IPS-18c (cell line): ENCODE measurements at regions not wholly inside any gene's neighbourhood (a gene's known extent, or its start where the extent isn't known, plus 50 kb on each side); places are given as distances from the start of the nearest gene placed in this dataset.

ENCODE experiments used
- H3K4me3 ChIP-seq: 2 replicates; pipeline ENCODE4 v1.7.0; 2013; ENCODE audit warnings: low read depth, mild to moderate bottlenecking, low read length, moderate library complexity; ENCODE audit not compliant: insufficient read depth
- H3K9me3 ChIP-seq: one replicate; pipeline ENCODE4 v1.6.1; 2013; ENCODE audit warnings: mild to moderate bottlenecking, low read length, moderate library complexity; ENCODE audit not compliant: control insufficient read depth, insufficient read depth

GRCh38 chr11:116200564-116200963, 572.2 kb downstream of the BUD13 start:
- H3K4me3 ChIP-seq: no peak overlapping the region
- H3K9me3 ChIP-seq: no peaks in the 10 kb centered on the region

GRCh38 chr11:116199182-116199581, 573.6 kb downstream of the BUD13 start:
- no peak overlapping the region for H3K4me3 ChIP-seq
- no peaks in the 10 kb centered on the region for H3K9me3 ChIP-seq

GRCh38 chr11:116194156-116194904, 578.5 kb downstream of the BUD13 start:
- Histone ChIP-seq H3K4me3 (peak overlapping the region; percentile 67), H3K9me3 (no peaks in the 10 kb centered on the region)

- Histone ChIP-seq H3K4me3 (peak overlapping the region; percentile 67), H3K9me3 (no peaks in the 10 kb centered on the region)
Measured at GRCh38 chr11:116193321-116194131, 579.3 kb downstream of the BUD13 start.

- H3K4me3 ChIP-seq: peak overlapping the region; percentile 67
- no peaks in the 10 kb centered on the region for H3K9me3 ChIP-seq
Measured at GRCh38 chr11:116192509-116193210, 580.1 kb downstream of the BUD13 start.

DNA sequence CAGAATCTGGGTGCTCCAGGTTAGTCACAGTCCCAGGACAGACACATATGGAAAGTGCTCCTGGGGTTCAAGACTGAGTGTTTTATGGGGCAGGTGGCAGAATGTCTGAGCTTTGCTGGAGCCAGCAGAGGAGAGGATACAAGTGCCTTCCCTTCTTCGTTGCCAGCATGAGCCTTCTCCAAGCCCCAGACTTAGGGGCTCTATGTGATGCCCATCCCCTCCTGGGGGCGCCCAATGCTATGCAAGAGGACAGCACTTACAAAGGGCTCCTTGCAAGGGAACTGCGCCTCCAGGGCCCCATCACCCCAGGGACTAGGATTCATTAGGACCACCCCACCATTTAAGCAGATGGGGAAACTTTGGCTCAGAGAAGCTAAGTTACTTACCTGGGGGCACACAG, 581.9 kb downstream of the BUD13 start:
- no peaks in the 10 kb centered on the region for H3K9me3 ChIP-seq

DNA sequence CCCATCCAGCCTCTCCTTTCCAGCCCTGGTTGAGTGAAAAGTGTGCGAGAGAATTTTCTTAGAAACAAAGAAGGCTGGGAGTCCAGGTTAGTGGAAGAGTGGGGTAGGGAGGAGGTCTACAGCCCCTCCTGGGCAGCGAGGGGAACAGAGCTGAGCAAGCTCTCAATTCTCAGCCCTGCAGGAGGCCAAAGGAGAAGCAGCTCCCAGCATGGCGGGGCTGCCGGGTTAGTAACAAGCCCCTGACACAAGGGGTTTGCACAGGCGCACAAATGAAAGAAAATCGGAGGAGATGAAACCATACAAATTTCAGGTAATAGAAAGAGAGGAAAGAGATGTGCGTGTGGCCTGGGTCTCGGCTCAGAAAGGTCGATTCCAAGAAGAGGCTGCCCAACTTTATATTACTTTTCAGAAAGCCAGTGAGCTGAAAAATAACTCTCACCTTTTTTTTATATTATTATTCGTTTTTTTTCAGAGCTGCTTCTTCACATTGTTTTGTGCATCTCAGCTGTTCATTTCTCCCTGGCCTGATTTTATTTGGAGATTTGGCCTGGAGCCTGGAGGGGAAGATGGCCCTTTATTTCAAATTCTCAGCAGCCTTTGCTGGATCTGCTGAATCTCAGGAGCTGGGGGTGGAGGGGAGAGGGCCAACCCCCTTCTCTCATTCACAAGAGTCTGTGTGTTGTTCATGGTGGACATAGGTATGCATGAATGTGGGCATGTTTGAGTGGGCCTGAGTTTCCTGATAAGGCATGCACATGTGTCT, 583.2 kb downstream of the BUD13 start:
- Histone ChIP-seq H3K4me3 (no peak overlapping the region), H3K9me3 (no peaks in the 10 kb centered on the region)

More for the DNA sequence above, 581.9 kb downstream of the BUD13 start:
- no peak overlapping the region for H3K4me3 ChIP-seq

DNA sequence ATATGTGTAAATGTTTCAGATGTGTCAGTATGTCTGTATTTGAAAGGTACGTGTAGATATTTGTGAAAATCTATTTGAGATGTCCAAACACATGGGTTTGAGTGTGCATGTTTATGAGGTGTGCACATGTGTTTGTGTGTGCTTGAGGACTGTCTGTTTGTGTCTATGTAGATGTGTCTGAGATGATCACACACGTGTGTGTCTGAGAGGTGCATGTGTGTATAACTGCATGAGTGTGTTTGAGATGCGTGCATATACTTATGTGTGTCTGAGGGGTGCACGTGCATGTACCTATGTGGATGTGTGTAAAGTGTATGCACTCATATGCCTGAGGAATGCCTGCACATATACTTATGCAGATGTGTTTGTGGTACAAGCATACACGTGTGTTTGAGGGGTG, 584.4 kb downstream of the BUD13 start:
- H3K9me3 ChIP-seq: no peaks in the 10 kb centered on the region
- no peak overlapping the region for H3K4me3 ChIP-seq

DNA sequence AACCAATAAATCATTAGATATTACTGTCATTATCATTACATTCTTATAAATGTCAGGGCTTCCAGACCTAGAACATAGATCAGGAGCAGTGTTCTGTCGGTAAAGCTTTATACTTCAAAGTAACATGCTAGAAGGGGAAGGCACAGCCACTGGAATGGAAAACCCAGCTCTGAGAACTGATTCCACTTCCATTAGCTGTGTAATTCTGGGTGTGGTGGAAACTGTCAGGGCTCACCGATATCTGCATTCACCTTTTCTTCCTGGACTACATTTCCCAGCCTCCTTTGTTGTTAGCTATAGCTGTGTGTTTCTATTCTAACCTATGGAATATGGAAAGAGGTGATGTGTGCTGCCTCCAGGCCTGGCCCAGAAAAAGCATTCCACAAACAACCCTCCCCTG, 585.8 kb downstream of the BUD13 start:
- Histone ChIP-seq H3K4me3 (no peak overlapping the region), H3K9me3 (no peaks in the 10 kb centered on the region)

- H3K9me3 ChIP-seq: no peaks in the 10 kb centered on the region
Measured at GRCh38 chr11:116185551-116185950, 587.2 kb downstream of the BUD13 start.

GRCh38 chr11:116184763-116185162, 588.0 kb downstream of the BUD13 start:
- H3K9me3 ChIP-seq: no peaks in the 10 kb centered on the region
- H3K4me3 ChIP-seq: no peak overlapping the region

More at GRCh38 chr11:116185551-116185950, 587.2 kb downstream of the BUD13 start:
- no peak overlapping the region for H3K4me3 ChIP-seq

GRCh38 chr11:116182356-116182966, 590.3 kb downstream of the BUD13 start:
- H3K9me3 ChIP-seq: no peaks in the 10 kb centered on the region
- no peak overlapping the region for H3K4me3 ChIP-seq

DNA sequence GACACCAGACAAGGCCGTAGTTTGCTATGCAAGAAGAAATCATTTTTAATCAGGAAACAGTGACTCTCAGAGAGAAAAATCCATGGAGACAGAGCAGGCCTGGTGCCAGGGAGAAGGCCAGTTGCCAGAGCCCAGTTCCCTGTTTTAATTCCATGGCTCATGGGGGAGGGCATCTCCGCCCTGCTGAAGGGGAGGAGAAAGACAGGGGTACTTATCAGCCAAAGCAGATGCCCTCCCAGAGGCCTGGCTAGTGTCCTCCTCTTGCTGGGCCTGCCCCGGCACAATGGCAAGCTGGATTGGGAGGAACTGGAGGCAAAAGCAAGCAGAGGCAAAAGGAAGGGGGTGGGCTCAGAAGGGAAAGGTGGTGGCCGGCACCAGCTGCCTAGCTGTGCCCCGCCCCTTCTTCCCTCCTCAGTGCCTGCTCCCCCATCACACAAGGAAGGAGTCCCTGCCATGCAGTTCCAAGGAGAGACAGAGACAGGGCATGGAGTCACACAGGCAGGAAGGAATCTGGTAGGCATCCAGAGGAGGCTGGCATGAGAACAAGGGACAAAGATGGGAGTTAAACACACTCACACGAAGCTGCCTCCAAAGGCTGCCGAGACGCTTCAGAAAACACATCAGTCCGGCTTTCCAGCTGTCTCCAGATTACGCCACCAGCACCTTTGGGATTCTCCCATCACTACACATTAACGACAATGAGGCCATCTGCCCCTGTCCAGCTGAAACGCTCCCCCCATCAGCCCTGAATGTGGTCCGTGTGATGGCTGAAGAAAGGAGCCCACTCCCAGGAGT, 591.8 kb downstream of the BUD13 start:
- Histone ChIP-seq H3K4me3 (no peak overlapping the region), H3K9me3 (no peaks in the 10 kb centered on the region)

- no peaks in the 10 kb centered on the region for H3K9me3 ChIP-seq
Measured at GRCh38 chr11:116179401-116179800, 593.4 kb downstream of the BUD13 start.

GRCh38 chr11:116177521-116178210, 595.1 kb downstream of the BUD13 start:
- Histone ChIP-seq H3K9me3 (no peaks in the 10 kb centered on the region), H3K4me3 (no peak overlapping the region; the same call in 1 of the 2 replicates)

More at GRCh38 chr11:116179401-116179800, 593.4 kb downstream of the BUD13 start:
- H3K4me3 ChIP-seq: no peak overlapping the region
